ENCODE measurements at regions not wholly inside any gene's neighbourhood (a gene's known extent, or its start where the extent isn't known, plus 50 kb on each side); places are given as distances from the start of the nearest gene placed in this dataset.

- peak; percentile 18 for DNase-seq (ENCODE audit: low read depth)
These were observed 172.5 kb downstream of the CTTN start for GRCh38 chr11:70570693-70571395.

DNA sequence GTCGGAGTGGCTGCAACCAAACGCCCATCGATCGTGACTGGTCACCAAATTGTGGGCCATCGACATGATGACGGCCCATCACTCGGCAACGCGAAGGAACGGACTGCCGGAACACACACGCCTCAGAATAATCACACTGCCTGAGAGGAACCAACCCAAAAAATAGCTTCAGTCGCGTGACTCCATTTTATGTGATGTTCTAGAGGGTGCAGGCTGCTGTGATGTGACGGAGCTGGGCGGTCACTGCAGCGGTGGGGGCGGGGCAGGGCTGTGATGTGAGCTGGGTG lies 174.6 kb downstream of the CTTN start:
- DNase-seq (ENCODE audit: low read depth) = no peak

DNA sequence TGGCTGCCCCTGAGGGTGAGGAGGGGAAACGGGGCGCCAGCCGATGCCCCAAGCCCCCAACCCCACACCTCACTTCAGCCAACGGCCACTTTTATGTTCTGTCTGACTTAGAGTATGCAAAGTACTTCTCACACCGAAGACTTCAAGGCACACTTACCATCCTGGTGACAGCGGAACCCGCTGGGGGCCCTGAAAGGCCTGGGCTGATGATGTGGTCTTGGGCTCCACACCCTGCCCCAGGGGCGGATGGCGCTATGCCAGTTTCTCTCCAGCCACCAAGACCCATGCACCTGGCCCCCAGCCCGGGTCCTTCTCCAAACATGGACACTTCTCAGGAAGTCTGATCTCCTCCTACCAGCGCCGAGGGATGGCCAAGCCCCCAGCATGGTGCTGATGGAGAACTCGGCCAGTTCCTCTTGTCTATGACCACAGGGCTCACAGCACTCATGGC lies 175.4 kb downstream of the CTTN start:
- no peak for DNase-seq (ENCODE audit: low read depth)

DNA sequence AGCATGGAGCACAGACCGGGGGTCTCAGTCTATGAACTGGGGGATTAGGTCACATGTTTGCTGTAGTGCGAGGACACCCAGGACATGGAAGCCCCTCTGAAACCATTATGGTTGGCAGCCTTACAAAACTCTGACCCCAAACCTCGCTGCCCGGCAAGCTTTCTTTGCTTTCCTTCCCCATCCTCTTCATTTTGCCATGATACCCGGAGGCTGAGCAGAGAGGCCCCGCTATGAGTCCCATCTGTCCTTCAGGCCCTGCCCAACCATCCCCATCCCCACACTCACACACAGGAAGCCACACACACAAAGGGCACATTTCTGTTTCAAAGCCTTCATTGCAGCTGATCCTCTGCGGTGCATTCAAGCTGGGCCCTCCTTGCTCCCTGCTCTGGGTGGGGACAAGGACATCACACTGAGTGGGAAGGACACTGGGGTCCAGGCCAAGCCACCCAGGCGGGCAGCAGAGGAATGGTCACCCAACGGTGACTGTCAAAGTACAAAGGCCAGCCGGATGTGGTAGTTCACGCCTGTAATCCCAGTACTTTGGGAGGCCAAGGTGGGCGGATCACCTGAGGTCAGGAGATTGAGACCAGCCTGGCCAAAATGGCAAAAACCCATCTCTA lies 176.5 kb downstream of the CTTN start:
- no peak for DNase-seq (ENCODE audit: low read depth)

DNA sequence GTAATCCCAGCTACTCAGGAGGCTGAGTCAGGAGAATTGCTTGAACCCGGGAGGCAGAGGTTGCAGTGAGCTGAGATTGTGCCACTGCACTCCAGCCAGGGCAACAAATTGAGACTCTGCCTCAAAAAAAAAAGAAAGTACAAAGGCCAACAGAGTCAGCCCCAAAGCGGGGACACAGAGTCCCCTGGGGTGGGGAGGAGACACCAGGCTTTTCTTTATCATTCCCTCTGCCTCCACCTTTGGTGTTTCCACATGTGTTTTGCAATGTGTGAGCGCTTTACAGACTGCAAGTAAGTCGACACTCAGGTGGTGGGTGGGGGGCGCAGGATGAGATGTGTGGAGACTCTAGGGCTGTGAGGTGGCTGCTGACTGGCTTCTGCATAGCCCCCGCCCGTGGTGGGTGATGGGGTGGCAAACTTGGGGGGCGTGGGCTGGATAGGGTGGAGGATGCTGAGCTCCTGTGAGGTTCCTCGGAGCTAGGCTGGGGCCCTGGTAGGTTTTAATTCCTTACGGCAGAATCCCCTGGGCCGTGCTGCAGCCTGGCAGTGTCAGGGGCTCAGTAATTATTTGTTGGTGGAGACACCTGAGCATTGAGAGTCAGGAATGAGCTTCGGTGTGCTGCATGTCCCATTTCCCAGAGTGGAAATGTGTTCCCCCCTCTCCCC lies 177.2 kb downstream of the CTTN start:
- DNase-seq (ENCODE audit: low read depth) = no peak

DNA sequence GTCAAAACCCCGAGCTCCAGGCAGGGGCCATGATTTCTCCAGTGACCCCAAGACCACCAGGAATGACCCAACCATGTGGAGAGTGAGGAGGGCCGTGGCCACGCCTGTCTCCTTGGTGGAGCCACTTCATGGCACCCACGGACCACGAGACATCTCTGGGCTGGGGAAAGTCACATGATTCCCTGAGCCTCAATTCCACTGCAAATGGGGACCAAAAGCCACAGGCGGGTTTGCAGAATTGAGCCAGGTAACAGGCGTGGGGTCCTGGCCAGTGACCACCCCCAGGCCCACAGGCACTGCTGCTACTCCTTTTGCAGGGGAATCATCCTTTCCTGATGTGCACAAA lies 178.9 kb downstream of the CTTN start:
- DNase-seq (ENCODE audit: low read depth) = no peak

DNA sequence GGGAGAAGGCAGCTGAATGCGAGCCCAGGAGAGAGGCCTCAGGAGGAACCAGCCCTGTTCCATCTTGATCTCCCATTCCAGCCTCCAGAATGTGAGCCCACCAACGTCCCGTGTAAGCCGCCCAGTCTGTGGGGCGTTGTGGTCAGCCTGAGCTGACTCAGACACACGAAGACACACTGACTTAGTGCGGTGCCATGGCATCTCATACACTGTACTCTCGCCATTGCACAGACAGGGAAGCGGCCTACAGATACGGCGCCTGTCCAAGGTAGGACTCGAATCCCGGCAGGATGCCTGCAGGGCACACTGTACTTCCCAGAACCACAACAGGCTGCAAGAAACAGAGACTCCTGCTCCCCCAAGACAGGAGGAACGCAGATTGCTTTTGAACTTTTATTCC lies 179.6 kb downstream of the CTTN start:
- DNase-seq (ENCODE audit: low read depth) = peak; percentile 87

- no peak for DNase-seq (ENCODE audit: low read depth)
These were observed 180.0 kb downstream of the CTTN start for GRCh38 chr11:70578371-70578770.

DNA sequence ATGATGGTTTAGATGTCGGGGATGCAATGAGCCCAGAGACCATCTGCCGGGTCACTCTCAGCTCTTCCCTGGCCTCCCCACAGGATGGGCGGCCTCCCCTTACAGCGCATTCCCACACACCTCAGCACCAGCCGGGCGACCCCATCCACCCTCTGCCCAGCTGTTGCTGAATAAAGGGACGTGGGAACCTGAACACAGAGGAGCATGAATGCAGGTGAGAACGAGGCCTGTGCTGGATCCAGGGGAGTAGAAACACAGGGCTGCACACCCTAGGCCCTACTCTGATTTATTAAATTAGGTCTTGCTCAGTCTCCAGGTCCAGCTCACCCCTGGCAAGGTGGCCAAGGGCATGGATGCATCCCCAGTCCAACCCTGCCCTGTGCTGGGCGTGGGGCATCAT lies 180.5 kb downstream of the CTTN start:
- DNase-seq (ENCODE audit: low read depth) = no peak

DNA sequence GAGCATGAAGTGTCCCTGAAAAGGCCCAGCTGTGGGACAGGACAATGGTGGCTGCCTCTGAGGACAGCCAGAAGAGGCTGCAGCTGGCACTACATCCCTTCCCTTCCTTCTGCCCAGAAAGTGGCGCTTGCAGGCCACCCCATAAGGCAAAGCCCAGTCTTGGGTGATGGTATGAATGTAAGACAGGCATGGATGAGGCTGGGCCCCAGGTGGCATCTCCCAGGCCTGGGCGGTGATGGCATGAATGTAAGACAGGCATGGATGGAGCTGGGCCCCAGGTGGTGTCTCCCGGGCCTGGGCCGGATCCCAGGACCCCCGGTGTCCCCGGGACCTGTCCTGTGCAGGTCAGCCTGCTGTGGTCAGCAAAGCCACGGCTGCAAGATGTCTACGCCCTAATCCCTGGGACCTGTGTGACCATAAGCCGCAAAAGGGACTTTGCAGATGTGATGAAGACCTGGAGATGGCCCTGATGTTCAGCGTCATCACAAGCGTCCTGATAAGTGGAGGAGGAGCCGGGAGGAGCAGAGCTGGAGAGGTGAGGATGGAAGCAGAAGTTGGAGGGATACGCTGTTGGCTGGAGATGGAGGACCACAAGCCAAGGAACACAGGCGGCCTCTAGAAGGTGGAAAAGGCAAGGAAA lies 181.1 kb downstream of the CTTN start:
- DNase-seq (ENCODE audit: low read depth) = no peak

GRCh38 chr11:70580036-70580805 lies 181.9 kb downstream of the CTTN start:
- DNase-seq (ENCODE audit: low read depth) = peak; percentile 41

GRCh38 chr11:70581991-70582885 lies 183.9 kb downstream of the CTTN start:
- no peak for DNase-seq (ENCODE audit: low read depth)

- DNase-seq (ENCODE audit: low read depth) = no peak
These were observed 184.7 kb downstream of the CTTN start for GRCh38 chr11:70582886-70583641.

DNA sequence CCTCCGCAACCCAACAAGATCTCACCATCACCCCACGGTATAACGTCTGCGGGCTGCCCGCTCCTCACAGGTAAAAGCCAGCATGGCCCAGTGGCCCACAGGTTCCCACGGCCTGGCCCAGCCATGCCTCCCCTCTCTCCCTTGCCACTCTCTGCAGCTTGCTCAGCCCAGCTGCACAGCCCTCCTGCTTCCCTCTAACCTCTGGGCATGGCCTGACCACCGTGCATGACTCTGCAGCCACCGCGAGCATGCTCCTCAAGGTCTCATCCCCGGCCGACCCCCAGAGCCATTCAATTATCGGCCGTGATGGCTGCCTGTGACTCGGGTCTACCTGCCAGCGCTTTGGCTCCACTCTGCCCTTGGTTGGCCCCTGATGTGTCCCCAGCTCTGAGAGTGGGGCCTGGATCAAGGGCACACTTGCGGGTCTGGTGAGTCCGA lies 185.5 kb downstream of the CTTN start:
- DNase-seq (ENCODE audit: low read depth) = no peak

DNA sequence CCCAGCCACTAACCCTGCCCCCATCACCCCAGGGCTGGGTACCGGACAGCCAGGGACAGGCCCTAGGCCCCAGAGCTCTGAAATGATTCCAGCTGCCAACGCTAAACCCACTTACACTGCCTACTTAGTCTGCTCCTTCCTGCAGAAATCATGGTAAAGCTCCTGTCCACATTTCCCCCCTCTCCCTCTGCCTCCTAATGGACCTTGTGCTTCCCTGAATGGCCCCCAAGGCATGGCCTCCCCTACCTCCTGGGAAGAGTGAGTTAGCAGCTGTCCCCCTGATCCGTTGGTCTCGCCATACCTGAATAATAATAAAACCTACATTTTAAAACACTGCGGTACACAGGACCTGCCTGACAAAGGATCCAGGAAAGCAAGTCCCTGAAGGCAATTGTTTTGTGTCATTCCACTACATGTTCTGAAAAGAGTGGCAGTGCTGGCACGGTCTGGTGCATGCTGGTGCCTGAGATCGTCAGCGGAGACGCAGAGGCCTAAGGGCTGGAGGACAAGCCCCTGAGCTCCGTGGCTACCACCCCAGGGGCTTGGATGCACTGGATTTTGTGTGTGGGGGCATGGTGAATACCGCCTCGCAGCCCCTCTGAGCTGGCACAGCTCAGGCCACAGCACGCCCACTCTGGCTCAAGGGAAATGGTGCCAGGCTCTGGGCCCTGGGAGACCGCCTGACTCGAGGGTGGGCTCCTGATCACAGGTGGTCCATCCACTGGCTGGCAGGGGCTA lies 186.3 kb downstream of the CTTN start:
- DNase-seq (ENCODE audit: low read depth) = no peak

DNA sequence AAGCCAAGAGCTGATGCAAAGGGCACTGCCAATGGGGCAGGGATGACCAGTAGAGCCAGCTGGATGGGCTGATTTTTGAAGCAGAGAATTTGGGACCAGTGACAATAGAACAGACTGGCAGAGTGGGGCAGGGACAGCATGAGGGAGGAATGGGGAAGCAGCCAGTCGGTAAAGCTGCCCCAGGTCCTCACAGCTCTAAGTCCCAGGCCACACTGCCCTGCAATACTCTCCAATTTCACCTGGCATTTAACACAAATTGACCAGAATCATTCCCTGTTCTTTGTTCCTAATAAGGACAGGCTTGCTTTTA lies 186.9 kb downstream of the CTTN start:
- no peak for DNase-seq (ENCODE audit: low read depth)

GRCh38 chr11:70586261-70587074 lies 188.1 kb downstream of the CTTN start:
- DNase-seq (ENCODE audit: low read depth) = no peak

DNA sequence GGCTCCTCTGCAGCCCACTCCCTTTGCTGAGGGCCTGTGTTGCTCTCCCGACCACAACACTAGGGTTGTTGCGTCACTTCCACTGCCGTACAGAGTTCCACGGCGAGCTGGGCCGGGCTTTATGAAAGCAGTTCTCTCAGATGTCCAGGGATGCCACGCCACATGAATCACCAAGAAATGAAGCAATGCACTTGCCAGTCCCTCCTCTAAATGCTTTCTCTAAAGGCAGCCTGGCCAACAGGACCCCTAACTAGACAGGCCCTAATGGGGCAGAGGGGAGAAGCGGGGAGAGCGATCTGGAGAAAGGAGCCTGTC lies 188.7 kb downstream of the CTTN start:
- DNase-seq (ENCODE audit: low read depth) = peak; percentile 45

- DNase-seq (ENCODE audit: low read depth) = peak; percentile 75
These were observed 192.1 kb downstream of the CTTN start for GRCh38 chr11:70590356-70590991.
